HEK293 (cell line): ENCODE measurements at regions not wholly inside any gene's neighbourhood (a gene's known extent, or its start where the extent isn't known, plus 50 kb on each side); places are given as distances from the start of the nearest gene placed in this dataset.

Source experiments
- CTCF ChIA-PET: fragments of 350-600 bp; formaldehyde crosslinking; extraction: SDS; loops from one replicate; lab custom pipeline; 2021; ENCODE audit warnings: antibody characterized with exemption; lab: Yijun Ruan, JAX
- POLR2A ChIA-PET: fragments of 300-600 bp; formaldehyde crosslinking; extraction: SDS; loops from one replicate; lab custom pipeline; 2020; ENCODE audit warnings: antibody characterized with exemption, inconsistent platforms; lab: Yijun Ruan, JAX
- H3K27ac ChIP-seq: fragments of 200-500 bp; sonication (Bioruptor generic); 2 replicates; pipeline ENCODE4 v1.5.1; 2014; ENCODE audit warnings: low read depth, low read length, control low read depth, inconsistent platforms; ENCODE audit errors: extremely low read depth
- H3K36me3 ChIP-seq, 2 experiments: fragments of 200-500 bp in 1 of 2; sonication (Bioruptor generic) in 1 of 2; 1 replicate in 1 of 2; 2 replicates in 1 of 2; pipeline ENCODE4 v1.5.1; 2014 to 2017; ENCODE audit warnings: inconsistent platforms in 2 of 2, low read length in 2 of 2; ENCODE audit not compliant: control insufficient read depth in 2 of 2, insufficient read depth in 1 of 2
- H3K4me1 ChIP-seq: fragments of 200-500 bp; sonication (Bioruptor generic); 2 replicates; pipeline ENCODE4 v1.5.1; 2014; ENCODE audit warnings: mild to moderate bottlenecking, low read length, inconsistent platforms; ENCODE audit not compliant: control insufficient read depth, insufficient read depth
- H3K4me3 ChIP-seq: 2 replicates; pipeline ENCODE4 v1.5.1; 2011; ENCODE audit warnings: low read depth, mild to moderate bottlenecking, control low read depth, low read length, moderate library complexity
- H3K9me3 ChIP-seq: fragments of 200-500 bp; sonication (Bioruptor generic); 2 replicates; pipeline ENCODE4 v1.5.1; 2014; ENCODE audit warnings: low read depth, low read length, inconsistent platforms; ENCODE audit not compliant: control insufficient read depth, insufficient read depth
- EGR2 ChIP-seq: fragments of 450-650 bp; formaldehyde crosslinking; IDR thresholded peaks from 2 replicates; pipeline ENCODE4 v1.5.1; 2016; ENCODE audit warnings: low read depth, missing biosample characterization, missing genetic modification characterization
- GFI1B ChIP-seq: fragments of 450-650 bp; formaldehyde crosslinking; IDR thresholded peaks from 2 replicates; pipeline ENCODE4 v1.5.1; 2016; ENCODE audit warnings: missing biosample characterization, missing genetic modification characterization
- GLIS2 ChIP-seq: fragments of 450-650 bp; formaldehyde crosslinking; IDR thresholded peaks from 2 replicates; pipeline ENCODE4 v1.5.1; 2016; ENCODE audit warnings: missing biosample characterization, missing genetic modification characterization
- IKZF3 ChIP-seq: fragments of 450-650 bp; IDR thresholded peaks from 2 replicates; pipeline ENCODE4 v1.5.0; 2018; ENCODE audit warnings: missing biosample characterization, mild to moderate bottlenecking, missing genetic modification characterization, moderate library complexity
- KLF9 ChIP-seq: fragments of 450-650 bp; formaldehyde crosslinking; IDR thresholded peaks from 2 replicates; pipeline ENCODE4 v1.5.1; 2016; ENCODE audit warnings: missing biosample characterization, missing genetic modification characterization, low read depth
- MYNN ChIP-seq: fragments of 450-650 bp; formaldehyde crosslinking; IDR thresholded peaks from 2 replicates; pipeline ENCODE4 v1.5.1; 2016; ENCODE audit warnings: missing biosample characterization, missing genetic modification characterization, borderline replicate concordance
- ZBTB1 ChIP-seq: fragments of 450-650 bp; formaldehyde crosslinking; IDR thresholded peaks from 2 replicates; pipeline ENCODE4 v1.5.1; 2016; ENCODE audit warnings: missing biosample characterization, missing genetic modification characterization
- ZBTB17 ChIP-seq: fragments of 450-650 bp; formaldehyde crosslinking; IDR thresholded peaks from 2 replicates; pipeline ENCODE4 v1.5.1; 2016; ENCODE audit warnings: missing biosample characterization, missing genetic modification characterization
- ZBTB7A ChIP-seq: fragments of 450-650 bp; formaldehyde crosslinking; IDR thresholded peaks from 2 replicates; pipeline ENCODE4 v1.5.1; 2016; ENCODE audit warnings: low read depth, missing biosample characterization, missing genetic modification characterization
- ZNF169 ChIP-seq: fragments of 450-650 bp; formaldehyde crosslinking; IDR thresholded peaks from 2 replicates; pipeline ENCODE4 v1.5.1; 2016; ENCODE audit warnings: missing biosample characterization, missing genetic modification characterization
- ZNF248 ChIP-seq: fragments of 450-650 bp; formaldehyde crosslinking; IDR thresholded peaks from 2 replicates; pipeline ENCODE4 v1.5.1; 2017; ENCODE audit warnings: missing biosample characterization, missing genetic modification characterization
- ZNF266 ChIP-seq: fragments of 450-650 bp; formaldehyde crosslinking; IDR thresholded peaks from 2 replicates; pipeline ENCODE4 v1.5.1; 2016; ENCODE audit warnings: missing biosample characterization, missing genetic modification characterization, low read depth
- ZNF274 ChIP-seq, 2 experiments: fragments of 200-500 bp in 1 of 2; fragments of 450-650 bp in 1 of 2; sonication (Bioruptor generic) in 1 of 2; formaldehyde crosslinking in 1 of 2; IDR thresholded peaks; 2 replicates each; pipeline versions ENCODE4 v1.5.1 to v1.6.1; 2014 to 2016; ENCODE audit warnings: borderline replicate concordance in 1 of 2, inconsistent platforms in 1 of 2, low read length in 1 of 2, missing biosample characterization in 1 of 2, missing genetic modification characterization in 1 of 2
- ZNF404 ChIP-seq: fragments of 450-650 bp; formaldehyde crosslinking; IDR thresholded peaks from 2 replicates; pipeline ENCODE4 v1.5.1; 2017; ENCODE audit warnings: missing biosample characterization, missing genetic modification characterization
- ZNF529 ChIP-seq: fragments of 450-650 bp; formaldehyde crosslinking; IDR thresholded peaks from 2 replicates; pipeline ENCODE4 v1.5.1; 2017; ENCODE audit warnings: missing genetic modification characterization, missing biosample characterization; ENCODE audit not compliant: insufficient replicate concordance
- ZNF776 ChIP-seq: fragments of 450-650 bp; formaldehyde crosslinking; IDR thresholded peaks from 2 replicates; pipeline ENCODE4 v1.5.0; 2017; ENCODE audit warnings: missing biosample characterization, missing genetic modification characterization, borderline replicate concordance
- ZSCAN30 ChIP-seq: fragments of 450-650 bp; IDR thresholded peaks from 2 replicates; pipeline ENCODE4 v1.5.1; 2018; ENCODE audit warnings: missing biosample characterization, mild to moderate bottlenecking, missing genetic modification characterization, moderate library complexity
- ZXDB ChIP-seq: fragments of 450-650 bp; formaldehyde crosslinking; IDR thresholded peaks from 2 replicates; pipeline ENCODE4 v1.5.1; 2016; ENCODE audit warnings: missing biosample characterization, missing genetic modification characterization
- TF ChIP-seq, protein P1 (sequence below): fragments of 450-650 bp; formaldehyde crosslinking; IDR thresholded peaks from 2 replicates; pipeline ENCODE4 v1.5.1; 2016; ENCODE audit warnings: missing biosample characterization, missing genetic modification characterization
- TF ChIP-seq, protein P2 (sequence below): fragments of 450-650 bp; formaldehyde crosslinking; conservative IDR thresholded peaks from 2 replicates; pipeline ENCODE4 v1.5.1; 2016; ENCODE audit warnings: low read depth, missing biosample characterization, missing genetic modification characterization
- TF ChIP-seq, protein P3 (sequence below): fragments of 450-650 bp; formaldehyde crosslinking; IDR thresholded peaks from 2 replicates; pipeline ENCODE4 v1.5.1; 2016; ENCODE audit warnings: missing biosample characterization, missing genetic modification characterization
- TF ChIP-seq, protein P4 (sequence below): fragments of 450-650 bp; formaldehyde crosslinking; IDR thresholded peaks from 2 replicates; pipeline ENCODE4 v1.5.1; 2016; ENCODE audit warnings: missing biosample characterization, missing genetic modification characterization
- TF ChIP-seq, protein P5 (sequence below): fragments of 450-650 bp; formaldehyde crosslinking; optimal IDR thresholded peaks from 2 replicates; pipeline ENCODE3; 2016; ENCODE audit warnings: missing biosample characterization, mild to moderate bottlenecking, missing genetic modification characterization

DNA sequence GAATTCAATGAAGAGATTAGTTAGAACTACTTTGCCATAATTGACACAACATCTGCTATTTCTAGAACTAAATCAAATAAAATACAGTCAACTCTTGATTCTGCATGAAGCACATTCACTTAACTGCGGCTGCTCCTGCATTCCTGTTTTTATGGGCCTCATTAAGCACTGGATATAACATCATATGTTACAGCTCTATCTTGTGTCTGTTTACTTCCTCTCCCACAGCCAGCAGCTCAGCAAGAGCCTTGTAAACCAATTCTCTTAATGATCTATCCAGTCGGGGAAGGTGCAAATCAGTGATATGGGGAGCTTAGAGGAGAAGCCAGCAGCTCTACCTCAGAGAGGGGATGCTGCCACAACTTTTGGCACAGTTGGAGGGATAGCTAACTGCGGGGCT lies 329.2 kb downstream of the ARRDC4 start (continued):
- TF ChIP-seq ZNF266 (no peak), KLF9 (tag by site-specific recombination) (no peak), ZNF248 (tag by site-specific recombination) (no peak), ZSCAN30 (no peak), IKZF3 (tag by site-specific recombination) (no peak), ZXDB (no peak), GFI1B (tag by site-specific recombination) (no peak), ZBTB1 (tag by site-specific recombination) (no peak)
- TF ChIP-seq, protein P1, sequence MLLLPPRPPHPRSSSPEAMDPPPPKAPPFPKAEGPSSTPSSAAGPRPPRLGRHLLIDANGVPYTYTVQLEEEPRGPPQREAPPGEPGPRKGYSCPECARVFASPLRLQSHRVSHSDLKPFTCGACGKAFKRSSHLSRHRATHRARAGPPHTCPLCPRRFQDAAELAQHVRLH (tag by site-specific recombination) = no peak
- TF ChIP-seq, protein P2, sequence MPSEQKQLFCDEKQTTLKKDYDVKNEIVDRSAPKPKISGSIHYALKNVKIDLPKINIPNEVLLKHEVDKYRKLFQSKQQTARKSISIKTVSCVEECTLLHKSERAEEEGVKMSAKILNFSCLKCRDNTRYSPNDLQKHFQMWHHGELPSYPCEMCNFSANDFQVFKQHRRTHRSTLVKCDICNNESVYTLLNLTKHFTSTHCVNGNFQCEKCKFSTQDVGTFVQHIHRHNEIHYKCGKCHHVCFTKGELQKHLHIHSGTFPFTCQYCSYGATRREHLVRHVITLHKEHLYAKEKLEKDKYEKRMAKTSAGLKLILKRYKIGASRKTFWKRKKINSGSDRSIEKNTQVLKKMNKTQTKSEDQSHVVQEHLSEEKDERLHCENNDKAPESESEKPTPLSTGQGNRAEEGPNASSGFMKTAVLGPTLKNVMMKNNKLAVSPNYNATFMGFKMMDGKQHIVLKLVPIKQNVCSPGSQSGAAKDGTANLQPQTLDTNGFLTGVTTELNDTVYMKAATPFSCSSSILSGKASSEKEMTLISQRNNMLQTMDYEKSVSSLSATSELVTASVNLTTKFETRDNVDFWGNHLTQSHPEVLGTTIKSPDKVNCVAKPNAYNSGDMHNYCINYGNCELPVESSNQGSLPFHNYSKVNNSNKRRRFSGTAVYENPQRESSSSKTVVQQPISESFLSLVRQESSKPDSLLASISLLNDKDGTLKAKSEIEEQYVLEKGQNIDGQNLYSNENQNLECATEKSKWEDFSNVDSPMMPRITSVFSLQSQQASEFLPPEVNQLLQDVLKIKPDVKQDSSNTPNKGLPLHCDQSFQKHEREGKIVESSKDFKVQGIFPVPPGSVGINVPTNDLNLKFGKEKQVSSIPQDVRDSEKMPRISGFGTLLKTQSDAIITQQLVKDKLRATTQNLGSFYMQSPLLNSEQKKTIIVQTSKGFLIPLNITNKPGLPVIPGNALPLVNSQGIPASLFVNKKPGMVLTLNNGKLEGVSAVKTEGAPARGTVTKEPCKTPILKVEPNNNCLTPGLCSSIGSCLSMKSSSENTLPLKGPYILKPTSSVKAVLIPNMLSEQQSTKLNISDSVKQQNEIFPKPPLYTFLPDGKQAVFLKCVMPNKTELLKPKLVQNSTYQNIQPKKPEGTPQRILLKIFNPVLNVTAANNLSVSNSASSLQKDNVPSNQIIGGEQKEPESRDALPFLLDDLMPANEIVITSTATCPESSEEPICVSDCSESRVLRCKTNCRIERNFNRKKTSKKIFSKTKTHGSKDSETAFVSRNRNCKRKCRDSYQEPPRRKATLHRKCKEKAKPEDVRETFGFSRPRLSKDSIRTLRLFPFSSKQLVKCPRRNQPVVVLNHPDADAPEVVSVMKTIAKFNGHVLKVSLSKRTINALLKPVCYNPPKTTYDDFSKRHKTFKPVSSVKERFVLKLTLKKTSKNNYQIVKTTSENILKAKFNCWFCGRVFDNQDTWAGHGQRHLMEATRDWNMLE = no peak

DNA sequence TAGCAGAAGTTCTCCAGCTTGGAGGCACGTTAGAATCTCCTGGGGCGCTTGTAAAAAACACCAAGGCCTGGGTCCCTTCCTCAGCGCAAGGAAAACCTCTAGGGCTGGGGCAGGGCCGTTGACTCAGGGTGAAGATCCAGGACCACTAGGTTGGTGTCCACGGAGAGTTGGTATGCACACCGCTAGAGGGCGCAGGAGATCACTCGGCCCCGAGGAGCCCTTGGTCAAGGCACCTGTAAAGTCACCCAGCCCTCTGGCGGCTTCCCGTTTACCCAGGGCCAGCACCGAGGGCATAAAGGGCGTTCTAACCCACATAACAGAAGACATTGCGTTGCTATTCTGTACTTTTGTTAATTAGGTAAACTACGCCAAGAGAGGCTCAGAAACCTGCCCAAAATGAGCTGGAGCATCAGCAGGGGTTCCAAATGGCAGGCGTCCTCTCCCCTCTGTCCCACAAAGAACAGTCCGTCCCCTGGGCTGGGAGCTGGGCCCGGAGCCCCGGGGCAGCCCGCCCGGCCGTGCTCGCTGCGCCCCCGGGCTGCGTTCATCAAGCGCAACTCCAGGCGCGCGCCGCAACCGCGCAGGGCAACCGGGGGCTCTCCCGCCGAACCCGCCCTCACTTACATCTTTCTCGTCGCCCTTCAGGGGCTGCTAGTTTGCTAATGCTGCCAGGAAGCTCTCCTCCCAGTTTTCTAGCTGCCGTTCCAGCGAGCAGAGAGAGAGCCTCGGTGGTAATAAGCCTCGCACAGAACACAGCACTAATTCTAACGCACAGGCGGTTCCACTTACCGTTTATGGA lies 332.1 kb downstream of the ARRDC4 start:
- H3K9me3 ChIP-seq = no peaks in the 10 kb centered on the region
- CTCF ChIA-PET = interaction anchor here (0.6 to 3.0 kb wide), 43 partner anchors 8 to 1353 kb away, joined by 3 to 14 read pairs (median 4); no protein-coding TSS in a partner anchor
- peaks cover 11% of the 10 kb centered on the region for H3K4me1 ChIP-seq
- H3K4me3 ChIP-seq = peak overlapping the region; percentile 19
- POLR2A ChIA-PET = no interaction called here
- no peaks in the 10 kb centered on the region for H3K36me3 ChIP-seq
- H3K27ac ChIP-seq = no peak overlapping the region; the same call in 1 of the 2 replicates
- TF ChIP-seq, protein P3, sequence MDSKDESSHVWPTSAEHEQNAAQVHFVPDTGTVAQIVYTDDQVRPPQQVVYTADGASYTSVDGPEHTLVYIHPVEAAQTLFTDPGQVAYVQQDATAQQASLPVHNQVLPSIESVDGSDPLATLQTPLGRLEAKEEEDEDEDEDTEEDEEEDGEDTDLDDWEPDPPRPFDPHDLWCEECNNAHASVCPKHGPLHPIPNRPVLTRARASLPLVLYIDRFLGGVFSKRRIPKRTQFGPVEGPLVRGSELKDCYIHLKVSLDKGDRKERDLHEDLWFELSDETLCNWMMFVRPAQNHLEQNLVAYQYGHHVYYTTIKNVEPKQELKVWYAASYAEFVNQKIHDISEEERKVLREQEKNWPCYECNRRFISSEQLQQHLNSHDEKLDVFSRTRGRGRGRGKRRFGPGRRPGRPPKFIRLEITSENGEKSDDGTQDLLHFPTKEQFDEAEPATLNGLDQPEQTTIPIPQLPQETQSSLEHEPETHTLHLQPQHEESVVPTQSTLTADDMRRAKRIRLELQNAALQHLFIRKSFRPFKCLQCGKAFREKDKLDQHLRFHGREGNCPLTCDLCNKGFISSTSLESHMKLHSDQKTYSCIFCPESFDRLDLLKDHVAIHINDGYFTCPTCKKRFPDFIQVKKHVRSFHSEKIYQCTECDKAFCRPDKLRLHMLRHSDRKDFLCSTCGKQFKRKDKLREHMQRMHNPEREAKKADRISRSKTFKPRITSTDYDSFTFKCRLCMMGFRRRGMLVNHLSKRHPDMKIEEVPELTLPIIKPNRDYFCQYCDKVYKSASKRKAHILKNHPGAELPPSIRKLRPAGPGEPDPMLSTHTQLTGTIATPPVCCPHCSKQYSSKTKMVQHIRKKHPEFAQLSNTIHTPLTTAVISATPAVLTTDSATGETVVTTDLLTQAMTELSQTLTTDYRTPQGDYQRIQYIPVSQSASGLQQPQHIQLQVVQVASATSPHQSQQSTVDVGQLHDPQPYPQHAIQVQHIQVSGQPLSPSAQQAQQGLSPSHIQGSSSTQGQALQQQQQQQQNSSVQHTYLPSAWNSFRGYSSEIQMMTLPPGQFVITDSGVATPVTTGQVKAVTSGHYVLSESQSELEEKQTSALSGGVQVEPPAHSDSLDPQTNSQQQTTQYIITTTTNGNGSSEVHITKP (tag by site-specific recombination) = peak; percentile 46
- TF ChIP-seq, protein P4, sequence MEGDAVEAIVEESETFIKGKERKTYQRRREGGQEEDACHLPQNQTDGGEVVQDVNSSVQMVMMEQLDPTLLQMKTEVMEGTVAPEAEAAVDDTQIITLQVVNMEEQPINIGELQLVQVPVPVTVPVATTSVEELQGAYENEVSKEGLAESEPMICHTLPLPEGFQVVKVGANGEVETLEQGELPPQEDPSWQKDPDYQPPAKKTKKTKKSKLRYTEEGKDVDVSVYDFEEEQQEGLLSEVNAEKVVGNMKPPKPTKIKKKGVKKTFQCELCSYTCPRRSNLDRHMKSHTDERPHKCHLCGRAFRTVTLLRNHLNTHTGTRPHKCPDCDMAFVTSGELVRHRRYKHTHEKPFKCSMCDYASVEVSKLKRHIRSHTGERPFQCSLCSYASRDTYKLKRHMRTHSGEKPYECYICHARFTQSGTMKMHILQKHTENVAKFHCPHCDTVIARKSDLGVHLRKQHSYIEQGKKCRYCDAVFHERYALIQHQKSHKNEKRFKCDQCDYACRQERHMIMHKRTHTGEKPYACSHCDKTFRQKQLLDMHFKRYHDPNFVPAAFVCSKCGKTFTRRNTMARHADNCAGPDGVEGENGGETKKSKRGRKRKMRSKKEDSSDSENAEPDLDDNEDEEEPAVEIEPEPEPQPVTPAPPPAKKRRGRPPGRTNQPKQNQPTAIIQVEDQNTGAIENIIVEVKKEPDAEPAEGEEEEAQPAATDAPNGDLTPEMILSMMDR (tag by site-specific recombination) = peak; percentile 71
- no peak for TF ChIP-seq ZNF274 (IDR thresholded peaks at IDR 0.05; ENCODE audit: low read length)
- no peak for TF ChIP-seq ZNF274 (tag by site-specific recombination; IDR thresholded peaks at IDR 0.05; ENCODE audit: borderline replicate concordance)
- TF ChIP-seq GLIS2 (tag by site-specific recombination) = no peak
- no peak for TF ChIP-seq ZBTB7A (tag by site-specific recombination)
- no peak for TF ChIP-seq ZNF529 (tag by site-specific recombination)
- no peak for TF ChIP-seq ZNF404 (tag by site-specific recombination)
- no peak for TF ChIP-seq ZNF776
- TF ChIP-seq ZBTB17 (tag by site-specific recombination) = no peak
- TF ChIP-seq, protein P5, sequence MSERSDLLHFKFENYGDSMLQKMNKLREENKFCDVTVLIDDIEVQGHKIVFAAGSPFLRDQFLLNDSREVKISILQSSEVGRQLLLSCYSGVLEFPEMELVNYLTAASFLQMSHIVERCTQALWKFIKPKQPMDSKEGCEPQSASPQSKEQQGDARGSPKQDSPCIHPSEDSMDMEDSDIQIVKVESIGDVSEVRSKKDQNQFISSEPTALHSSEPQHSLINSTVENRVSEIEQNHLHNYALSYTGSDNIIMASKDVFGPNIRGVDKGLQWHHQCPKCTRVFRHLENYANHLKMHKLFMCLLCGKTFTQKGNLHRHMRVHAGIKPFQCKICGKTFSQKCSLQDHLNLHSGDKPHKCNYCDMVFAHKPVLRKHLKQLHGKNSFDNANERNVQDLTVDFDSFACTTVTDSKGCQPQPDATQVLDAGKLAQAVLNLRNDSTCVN (tag by site-specific recombination) = peak; percentile 38
- no peak for TF ChIP-seq EGR2 (tag by site-specific recombination)
- no peak for TF ChIP-seq MYNN (tag by site-specific recombination)
- TF ChIP-seq ZNF248 (tag by site-specific recombination) = no peak
- TF ChIP-seq ZNF169 = no peak
